Calu3 (cell line): ENCODE measurements at regions not wholly inside any gene's neighbourhood (a gene's known extent, or its start where the extent isn't known, plus 50 kb on each side); places are given as distances from the start of the nearest gene placed in this dataset.

Experiments
- BruUV-seq: library from RNA; stranded (reverse); fragments of 400-500 nt; replicated peaks from 2 replicates; lab custom pipeline; 2021; lab: Mats Ljungman, UMichigan
- CTCF ChIA-PET: fragments of 300-600 bp; sonication (Branson Sonifier 250); formaldehyde crosslinking; loops from one replicate; lab custom pipeline; 2022; ENCODE audit warnings: antibody characterized with exemption; lab: Charles Lee
- DNase-seq: peaks from one replicate; pipeline ENCODE4 v3.0.0; 2022
- H3K27ac Mint-ChIP-seq: one replicate; pipeline ENCODE4 v1.8.0; 2022; ENCODE audit warnings: mixed read lengths; ENCODE audit not compliant: unreplicated experiment
- H3K27me3 Mint-ChIP-seq: one replicate; pipeline ENCODE4 v1.8.0; 2022; ENCODE audit warnings: mixed read lengths; ENCODE audit not compliant: unreplicated experiment
- H3K36me3 Mint-ChIP-seq: one replicate; pipeline ENCODE4 v1.8.0; 2022; ENCODE audit warnings: mild to moderate bottlenecking, moderate library complexity, mixed read lengths; ENCODE audit not compliant: insufficient read depth, unreplicated experiment
- H3K4me1 Mint-ChIP-seq: one replicate; pipeline ENCODE4 v1.8.0; 2022; ENCODE audit warnings: mild to moderate bottlenecking, low read depth, mixed read lengths; ENCODE audit not compliant: unreplicated experiment
- H3K4me3 Mint-ChIP-seq: one replicate; pipeline ENCODE4 v1.8.0; 2022; ENCODE audit warnings: mild to moderate bottlenecking, low read depth, moderate library complexity, mixed read lengths; ENCODE audit not compliant: unreplicated experiment
- H3K9me3 Mint-ChIP-seq: one replicate; pipeline ENCODE4 v1.8.0; 2022; ENCODE audit warnings: low read depth, mixed read lengths; ENCODE audit not compliant: unreplicated experiment
- intact Hi-C: fragments of 100-400 bp; cut with micrococcal nuclease; formaldehyde crosslinking; loops from one replicate; pipeline ENCODE4 v1.10.0; 2022; ENCODE audit not compliant: unreplicated experiment
- TF ChIP-seq, protein P1 (sequence below): fragments of 200-600 bp; IDR thresholded peaks from one replicate; pipeline ENCODE4 v1.8.0; 2022; ENCODE audit warnings: antibody characterized with exemption; ENCODE audit not compliant: unreplicated experiment

DNA sequence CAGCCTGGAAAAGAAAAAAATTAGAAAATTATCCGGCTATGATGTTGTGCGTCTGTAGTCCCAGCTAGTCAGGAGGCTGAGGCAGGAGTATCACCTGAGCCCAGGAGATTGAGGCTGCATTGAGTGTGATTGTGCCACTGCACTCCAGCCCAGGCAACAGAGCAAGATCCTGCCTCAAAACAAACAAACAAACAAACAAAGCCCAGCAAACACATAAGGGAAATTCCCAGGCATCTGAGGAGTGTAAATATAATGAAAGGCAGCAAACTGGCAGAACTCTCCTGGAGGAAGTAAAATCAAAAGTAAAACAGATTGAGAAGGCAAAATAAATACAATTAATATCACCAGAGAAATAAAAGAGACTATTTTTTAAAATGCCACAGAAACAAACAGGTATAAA lies 84.5 kb upstream of the ITGB1 start:
- no peaks in the 10 kb centered on the region for H3K27me3 Mint-ChIP-seq
- H3K4me3 Mint-ChIP-seq, result no peak overlapping the region
- H3K9me3 Mint-ChIP-seq, result no peaks in the 10 kb centered on the region
- BruUV-seq, result no TSS peak
- H3K27ac Mint-ChIP-seq, result no peak overlapping the region
- TF ChIP-seq, protein P1, sequence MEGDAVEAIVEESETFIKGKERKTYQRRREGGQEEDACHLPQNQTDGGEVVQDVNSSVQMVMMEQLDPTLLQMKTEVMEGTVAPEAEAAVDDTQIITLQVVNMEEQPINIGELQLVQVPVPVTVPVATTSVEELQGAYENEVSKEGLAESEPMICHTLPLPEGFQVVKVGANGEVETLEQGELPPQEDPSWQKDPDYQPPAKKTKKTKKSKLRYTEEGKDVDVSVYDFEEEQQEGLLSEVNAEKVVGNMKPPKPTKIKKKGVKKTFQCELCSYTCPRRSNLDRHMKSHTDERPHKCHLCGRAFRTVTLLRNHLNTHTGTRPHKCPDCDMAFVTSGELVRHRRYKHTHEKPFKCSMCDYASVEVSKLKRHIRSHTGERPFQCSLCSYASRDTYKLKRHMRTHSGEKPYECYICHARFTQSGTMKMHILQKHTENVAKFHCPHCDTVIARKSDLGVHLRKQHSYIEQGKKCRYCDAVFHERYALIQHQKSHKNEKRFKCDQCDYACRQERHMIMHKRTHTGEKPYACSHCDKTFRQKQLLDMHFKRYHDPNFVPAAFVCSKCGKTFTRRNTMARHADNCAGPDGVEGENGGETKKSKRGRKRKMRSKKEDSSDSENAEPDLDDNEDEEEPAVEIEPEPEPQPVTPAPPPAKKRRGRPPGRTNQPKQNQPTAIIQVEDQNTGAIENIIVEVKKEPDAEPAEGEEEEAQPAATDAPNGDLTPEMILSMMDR, result no peak
- intact Hi-C loops, result no loop called here
- no peaks in the 10 kb centered on the region for H3K36me3 Mint-ChIP-seq
- CTCF ChIA-PET, result no interaction called here
- H3K4me1 Mint-ChIP-seq, result peaks cover 45% of the 10 kb centered on the region
- DNase-seq, result no peak

DNA sequence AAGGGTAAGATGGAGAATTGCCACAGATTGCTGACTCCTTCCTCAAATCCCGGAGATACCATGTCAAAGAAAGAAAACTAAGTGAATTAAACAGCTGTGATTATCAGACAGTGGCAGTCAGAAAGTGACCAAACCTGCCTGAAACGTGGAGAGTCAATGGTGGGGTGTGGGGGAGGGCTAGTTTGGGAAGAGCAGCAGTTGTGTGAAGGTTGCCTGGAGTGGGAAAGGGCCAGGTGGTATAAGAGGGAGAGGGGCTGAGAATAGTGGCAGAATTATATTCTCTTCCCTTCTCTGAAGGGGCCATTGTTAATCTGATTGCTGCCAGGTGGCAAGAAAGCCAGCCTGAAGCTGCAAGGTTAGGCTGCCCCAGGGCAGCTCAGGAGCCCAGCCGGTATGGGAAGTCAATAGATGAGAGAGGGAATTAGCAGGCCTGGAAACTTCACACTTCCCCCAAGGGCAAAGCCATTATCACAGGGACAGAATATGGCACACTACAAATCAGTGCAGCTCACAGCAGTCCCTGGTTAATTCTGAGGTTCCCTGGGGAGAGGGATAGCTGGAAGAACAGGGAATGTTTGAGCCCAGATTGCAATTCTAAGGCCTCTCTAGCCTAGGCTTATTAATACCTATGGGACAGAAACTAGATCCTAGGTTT lies 83.9 kb upstream of the ITGB1 start:
- peaks cover 45% of the 10 kb centered on the region for H3K4me1 Mint-ChIP-seq
- H3K36me3 Mint-ChIP-seq, result no peaks in the 10 kb centered on the region
- TF ChIP-seq, protein P1, result no peak
- intact Hi-C loops, result no loop called here
- H3K27ac Mint-ChIP-seq, result peak overlapping the region; percentile 26
- no peaks in the 10 kb centered on the region for H3K9me3 Mint-ChIP-seq
- no peaks in the 10 kb centered on the region for H3K27me3 Mint-ChIP-seq
- CTCF ChIA-PET, result interaction anchor here (0.7 to 1.7 kb wide), 3 partner anchors 10 to 44 kb away, joined by 3 to 5 read pairs (median 5); no protein-coding TSS in a partner anchor
- H3K4me3 Mint-ChIP-seq, result no peak overlapping the region
- DNase-seq, result no peak
- no TSS peak for BruUV-seq

DNA sequence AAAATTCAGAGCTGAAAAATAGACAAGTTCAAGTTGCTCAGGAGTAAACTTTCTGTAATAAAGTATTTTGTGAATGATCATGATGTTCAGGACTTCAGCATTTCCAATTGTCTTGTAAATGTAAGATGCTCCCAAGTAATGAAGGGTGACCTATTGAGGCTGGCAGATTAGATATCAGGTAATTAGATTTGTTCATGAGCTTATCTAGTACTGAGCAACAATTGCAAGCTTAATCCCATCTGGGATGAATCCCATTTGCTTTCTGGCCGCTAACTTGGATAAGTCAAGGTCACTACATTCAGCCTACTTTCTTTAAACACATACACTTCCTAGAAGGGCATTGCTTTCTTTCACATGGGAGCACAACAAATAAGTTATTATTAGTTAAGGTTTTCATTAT lies 82.4 kb upstream of the ITGB1 start:
- Mint-ChIP-seq H3K4me1 (peaks cover 49% of the 10 kb centered on the region), H3K9me3 (no peaks in the 10 kb centered on the region), H3K36me3 (no peaks in the 10 kb centered on the region), H3K27me3 (no peaks in the 10 kb centered on the region), H3K4me3 (no peak overlapping the region), H3K27ac (no peak overlapping the region)
- DNase-seq, result no peak
- intact Hi-C loops, result no loop called here
- TF ChIP-seq, protein P1, result no peak
- BruUV-seq, result no TSS peak
- CTCF ChIA-PET, result interaction anchor here (1.7 kb wide), 1 partner anchor 11 kb away, joined by 5 read pairs; no protein-coding TSS in a partner anchor

DNA sequence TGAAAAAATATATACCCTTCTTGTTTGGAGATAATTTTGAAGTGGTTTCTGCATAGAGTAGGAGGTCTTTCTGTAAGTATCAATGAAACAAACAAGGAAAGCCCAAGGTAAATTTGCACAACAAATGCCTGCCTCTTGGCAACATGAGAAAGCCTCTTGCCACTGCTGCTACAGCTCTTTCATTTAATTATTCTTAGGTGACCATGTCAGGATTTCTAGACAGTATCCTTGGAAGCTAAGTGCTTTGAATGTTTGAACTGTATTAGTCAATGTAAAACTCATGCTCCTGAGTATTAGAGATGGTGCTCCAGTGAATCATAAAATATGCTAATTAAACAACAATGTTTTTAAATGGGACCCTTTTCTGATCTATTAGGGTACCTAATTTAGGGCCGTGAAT lies 81.2 kb upstream of the ITGB1 start:
- no peak for DNase-seq
- Mint-ChIP-seq H3K27me3 (no peaks in the 10 kb centered on the region), H3K27ac (no peak overlapping the region), H3K9me3 (no peaks in the 10 kb centered on the region), H3K36me3 (no peaks in the 10 kb centered on the region), H3K4me1 (peaks cover 45% of the 10 kb centered on the region), H3K4me3 (no peak overlapping the region)
- intact Hi-C loops, result no loop called here
- TF ChIP-seq, protein P1, result no peak
- BruUV-seq, result no TSS peak
- CTCF ChIA-PET, result no interaction called here
